GM12878 (cell line): ENCODE measurements at regions not wholly inside any gene's neighbourhood (a gene's known extent, or its start where the extent isn't known, plus 50 kb on each side); places are given as distances from the start of the nearest gene placed in this dataset.

Source experiments
- CTCF ChIP-seq, 3 experiments: IDR thresholded peaks in 2 of 3; conservative IDR thresholded peaks in 1 of 3; 2 replicates each; pipeline ENCODE4 v1.5.1; 2011; ENCODE audit warnings: low read depth in 3 of 3, low read length in 3 of 3, mild to moderate bottlenecking in 3 of 3, control low read depth in 2 of 3, moderate library complexity in 2 of 3, inconsistent platforms in 1 of 3, mixed read lengths in 1 of 3; ENCODE audit not compliant: control insufficient read depth in 2 of 3, insufficient read depth in 1 of 3; ENCODE audit errors: extremely low read depth in 1 of 3
- FOS ChIP-seq: IDR thresholded peaks from 3 replicates; pipeline ENCODE4 v1.6.1; 2011; ENCODE audit warnings: borderline replicate concordance; ENCODE audit not compliant: insufficient read length; ENCODE audit errors: extremely low read depth
- SIN3A ChIP-seq: IDR thresholded peaks from 2 replicates; pipeline ENCODE4 v1.6.1; 2012; ENCODE audit warnings: low read depth, low read length, improper control_type of control experiment
- SMC3 ChIP-seq: IDR thresholded peaks from 2 replicates; pipeline ENCODE4 v1.6.1; 2011; ENCODE audit warnings: low read length, improper control_type of control experiment, borderline replicate concordance
- STAT3 ChIP-seq: IDR thresholded peaks from 2 replicates; pipeline ENCODE4 v1.6.1; 2011; ENCODE audit warnings: low read depth, low read length, improper control_type of control experiment
- ZBTB40 ChIP-seq: fragments of 450-650 bp; IDR thresholded peaks from 2 replicates; pipeline ENCODE4 v1.6.1; 2016; ENCODE audit warnings: mild to moderate bottlenecking, moderate library complexity, borderline replicate concordance

- TF ChIP-seq SMC3 (no peak), FOS (no peak), SIN3A (no peak), STAT3 (no peak), CTCF (IDR thresholded peaks at IDR 0.05 in 2 of 3, conservative IDR thresholded peaks at IDR 0.05 in 1 of 3; ENCODE audit: control insufficient read depth in 2 of 3, extremely low read depth in 1 of 3, insufficient read depth in 1 of 3, low read depth in 3 of 3, low read length in 3 of 3) (no peak), ZBTB40 (no peak)
Measured at GRCh38 chr7:98730326-98730725, 113.2 kb downstream of the NPTX2 start.
